Mucosa of descending colon (tissue), 3 donors: ENCODE measurements at regions not wholly inside any gene's neighbourhood (a gene's known extent, or its start where the extent isn't known, plus 50 kb on each side); places are given as distances from the start of the nearest gene placed in this dataset.

Experiments
- ATAC-seq: fragments of 200-7000 bp; cut with Tn5 transposase; one replicate; pipeline ENCODE4 v1.9.1; 2020; ENCODE audit warnings: mild to moderate bottlenecking, moderate library complexity
- DNase-seq, 3 donors: peaks; one replicate each; pipeline ENCODE4 v3.0.0-alpha.2; 2020
- H3K36me3 ChIP-seq: fragments of 200-600 bp; one replicate; pipeline ENCODE4 v1.8.0; 2021; ENCODE audit warnings: low read depth, mild to moderate bottlenecking
- H3K4me1 ChIP-seq: fragments of 200-600 bp; one replicate; pipeline ENCODE4 v1.8.0; 2021; ENCODE audit warnings: low read depth, mild to moderate bottlenecking
- H3K4me3 ChIP-seq: fragments of 200-600 bp; one replicate; pipeline ENCODE4 v1.8.0; 2021; ENCODE audit warnings: mild to moderate bottlenecking
- H3K9me3 ChIP-seq: fragments of 200-600 bp; one replicate; pipeline ENCODE4 v1.8.0; 2021; ENCODE audit warnings: mild to moderate bottlenecking
- CTCF ChIP-seq: fragments of 200-600 bp; IDR thresholded peaks from one replicate; pipeline ENCODE4 v1.8.0; 2022; ENCODE audit warnings: antibody characterized with exemption, mild to moderate bottlenecking
- intact Hi-C, 2 donors: fragments of 100-400 bp; cut with DNase I in 1 of 2; cut with micrococcal nuclease in 1 of 2; formaldehyde crosslinking; loops; one replicate each; pipeline versions ENCODE4 v1.11.0 to v1.11.1; 2022; cut with DNase I, micrococcal nuclease
- donor health status: DM: no; HTN: no; CAD: no; lungs with moderate emphysema.
- donor health status: DM: no; HTN: no; CAD: no.
- donor health status: DM: no; HTN: yes; CAD: no.

GRCh38 chr4:35124106-35124505 lies 1120.2 kb downstream of the ARAP2 start:
- no peaks in the 10 kb centered on the region for H3K4me1 ChIP-seq
- peaks cover 11% of the 10 kb centered on the region for H3K9me3 ChIP-seq
- no peak for TF ChIP-seq CTCF
- no peak overlapping the region for H3K4me3 ChIP-seq
- H3K36me3 ChIP-seq, result no peaks in the 10 kb centered on the region
- ATAC-seq, result no peak
- DNase-seq, result no peak
- intact Hi-C loops, result no loop called here

- ATAC-seq (no peak), DNase-seq (no peak)
- intact Hi-C loops, result no loop called here
Measured at GRCh38 chr4:35125995-35126712, 1118.2 kb downstream of the ARAP2 start.

GRCh38 chr4:35138449-35138848 lies 1105.9 kb downstream of the ARAP2 start:
- Histone ChIP-seq H3K4me3 (no peak overlapping the region), H3K36me3 (no peaks in the 10 kb centered on the region), H3K9me3 (peaks cover 47% of the 10 kb centered on the region), H3K4me1 (no peaks in the 10 kb centered on the region)
- ATAC-seq (no peak), DNase-seq (no peak)
- intact Hi-C loops, result no loop called here
- no peak for TF ChIP-seq CTCF

More at GRCh38 chr4:35125995-35126712, 1118.2 kb downstream of the ARAP2 start:
- no peaks in the 10 kb centered on the region for H3K36me3 ChIP-seq
- H3K4me1 ChIP-seq, result no peaks in the 10 kb centered on the region
- no peak for TF ChIP-seq CTCF
- no peak overlapping the region for H3K4me3 ChIP-seq
- peaks cover 19% of the 10 kb centered on the region for H3K9me3 ChIP-seq

- intact Hi-C loops, result no loop called here
- no peak for DNase-seq
- Histone ChIP-seq H3K9me3 (peaks cover 24% of the 10 kb centered on the region), H3K36me3 (no peaks in the 10 kb centered on the region), H3K4me1 (no peaks in the 10 kb centered on the region), H3K4me3 (no peak overlapping the region)
- no peak for TF ChIP-seq CTCF
- ATAC-seq, result no peak
Measured at GRCh38 chr4:35147761-35148160, 1096.6 kb downstream of the ARAP2 start.

GRCh38 chr4:35151816-35152572 lies 1092.3 kb downstream of the ARAP2 start:
- no peaks in the 10 kb centered on the region for H3K4me1 ChIP-seq
- peaks cover 5% of the 10 kb centered on the region for H3K9me3 ChIP-seq
- intact Hi-C loops, result no loop called here
- no peaks in the 10 kb centered on the region for H3K36me3 ChIP-seq
- no peak overlapping the region for H3K4me3 ChIP-seq
- no peak for DNase-seq
- no peak for ATAC-seq
- no peak for TF ChIP-seq CTCF
